ENCODE measurements at regions not wholly inside any gene's neighbourhood (a gene's known extent, or its start where the extent isn't known, plus 50 kb on each side); places are given as distances from the start of the nearest gene placed in this dataset.
A peak's percentile ranks its signal among the peaks of the same experiment; 100 is the strongest.
"Not testable (repeated sequence)": the region's sequence is repeated elsewhere in the genome, so short reads cannot be mapped to it uniquely, and the experiment has no call there.

GRCh38 chr2:106339609-106340008 lies 128.6 kb downstream of the RGPD3 start:
- no peak for DNase-seq

GRCh38 chr2:106339132-106339531 lies 129.1 kb downstream of the RGPD3 start:
- no peak for DNase-seq

- no peak for DNase-seq
Observed at GRCh38 chr2:106338043-106338442, 130.2 kb downstream of the RGPD3 start.

- no peak for DNase-seq
Observed at GRCh38 chr2:106336737-106337136, 131.5 kb downstream of the RGPD3 start.

- DNase-seq, result no peak
Observed at GRCh38 chr2:106336108-106336507, 132.1 kb downstream of the RGPD3 start.

GRCh38 chr2:106334802-106335201 lies 133.4 kb downstream of the RGPD3 start:
- DNase-seq, result no peak

GRCh38 chr2:106333253-106333873 lies 134.8 kb downstream of the RGPD3 start:
- DNase-seq, result not testable (repeated sequence)

GRCh38 chr2:106332054-106332453 lies 136.2 kb downstream of the RGPD3 start:
- no peak for DNase-seq

GRCh38 chr2:106330384-106331261 lies 136.5 kb upstream of the UXS1 start:
- peak; percentile 8 for DNase-seq

GRCh38 chr2:106323337-106324013 lies 129.4 kb upstream of the UXS1 start:
- DNase-seq, result no peak

GRCh38 chr2:106322281-106322680 lies 128.2 kb upstream of the UXS1 start:
- no peak for DNase-seq

- not testable (repeated sequence) for DNase-seq
Observed at GRCh38 chr2:106320439-106320838, 126.3 kb upstream of the UXS1 start.

GRCh38 chr2:106316915-106317314 lies 122.8 kb upstream of the UXS1 start:
- DNase-seq, result no peak

- DNase-seq, result peak; percentile 19
Observed at GRCh38 chr2:106314444-106314843, 120.3 kb upstream of the UXS1 start.

GRCh38 chr2:106311041-106311370 lies 116.9 kb upstream of the UXS1 start:
- no peak for DNase-seq

- no peak for DNase-seq
Observed at GRCh38 chr2:106307860-106308259, 113.8 kb upstream of the UXS1 start.

- DNase-seq, result no peak
Observed at GRCh38 chr2:106306387-106306786, 112.3 kb upstream of the UXS1 start.

- no peak for DNase-seq
Observed at GRCh38 chr2:106304612-106305184, 110.6 kb upstream of the UXS1 start.

GRCh38 chr2:106299696-106300095 lies 105.6 kb upstream of the UXS1 start:
- DNase-seq, result no peak

GRCh38 chr2:106296182-106296815 lies 102.2 kb upstream of the UXS1 start:
- no peak for DNase-seq

- no peak for DNase-seq
Observed at GRCh38 chr2:106294182-106294581, 100.1 kb upstream of the UXS1 start.

GRCh38 chr2:106293271-106293783 lies 99.2 kb upstream of the UXS1 start:
- DNase-seq, result no peak

GRCh38 chr2:106292627-106293026 lies 98.5 kb upstream of the UXS1 start:
- DNase-seq, result no peak
